OCI-LY1 (cell line): ENCODE measurements at regions not wholly inside any gene's neighbourhood (a gene's known extent, or its start where the extent isn't known, plus 50 kb on each side); places are given as distances from the start of the nearest gene placed in this dataset.
"Not testable (repeated sequence)": the region's sequence is repeated elsewhere in the genome, so short reads cannot be mapped to it uniquely, and the experiment has no call there.

Experiments used
- H2AFZ ChIP-seq: fragments of 200-600 bp; sonication (generic), shearing (Covaris generic); 2 replicates; pipeline ENCODE4 v1.6.0; 2014; ENCODE audit warnings: antibody characterized with exemption, mild to moderate bottlenecking, low read length
- H3F3A ChIP-seq: fragments of 200-600 bp; sonication (generic), shearing (Covaris generic); 2 replicates; pipeline ENCODE4 v1.6.0; 2014; ENCODE audit warnings: mild to moderate bottlenecking, antibody characterized with exemption, low read length, moderate library complexity; ENCODE audit not compliant: insufficient read depth
- H3K27ac ChIP-seq: fragments of 200-600 bp; sonication (generic); 2 replicates; pipeline ENCODE4 v1.5.1; 2014; ENCODE audit warnings: low read length, mixed run types, mild to moderate bottlenecking, low read depth; ENCODE audit not compliant: poor library complexity, severe bottlenecking
- H3K27me3 ChIP-seq: fragments of 200-600 bp; sonication (generic); 2 replicates; pipeline ENCODE4 v1.6.0; 2014; ENCODE audit warnings: antibody characterized with exemption, mild to moderate bottlenecking, low read length, moderate library complexity; ENCODE audit not compliant: insufficient read depth
- H3K36me3 ChIP-seq: fragments of 200-600 bp; sonication (generic); 2 replicates; pipeline ENCODE4 v1.6.1; 2014; ENCODE audit warnings: mild to moderate bottlenecking, antibody characterized with exemption, low read length, moderate library complexity, mixed read lengths; ENCODE audit not compliant: insufficient read depth
- H3K4me1 ChIP-seq: fragments of 200-600 bp; sonication (generic); 2 replicates; pipeline ENCODE4 v1.5.1; 2014; ENCODE audit warnings: mild to moderate bottlenecking, low read length, moderate library complexity; ENCODE audit not compliant: insufficient read depth, severe bottlenecking
- H3K4me2 ChIP-seq: fragments of 200-600 bp; sonication (generic), shearing (Covaris generic); 2 replicates; pipeline ENCODE4 v1.6.1; 2014; ENCODE audit warnings: low read length
- H3K4me3 ChIP-seq: fragments of 200-600 bp; sonication (generic); 2 replicates; pipeline ENCODE4 v1.5.1; 2014; ENCODE audit warnings: low read length, low read depth, mild to moderate bottlenecking, mixed read lengths; ENCODE audit not compliant: poor library complexity, severe bottlenecking
- H3K79me2 ChIP-seq: fragments of 200-600 bp; shearing (Covaris generic); 2 replicates; pipeline ENCODE4 v1.6.1; 2016; ENCODE audit warnings: mixed run types, low read length, mixed read lengths; ENCODE audit not compliant: insufficient read depth
- H3K9ac ChIP-seq: fragments of 200-600 bp; sonication (generic), shearing (Covaris generic); 2 replicates; pipeline ENCODE4 v1.6.1; 2014; ENCODE audit warnings: mild to moderate bottlenecking, low read length, mixed read lengths
- H3K9me2 ChIP-seq: fragments of 200-600 bp; sonication (generic), shearing (Covaris generic); 2 replicates; pipeline ENCODE4 v1.6.1; 2014; ENCODE audit warnings: low read depth, mild to moderate bottlenecking, low read length, mixed read lengths
- H3K9me3 ChIP-seq: fragments of 200-600 bp; shearing (Covaris generic); 2 replicates; pipeline ENCODE4 v1.6.1; 2014; ENCODE audit warnings: low read length, mixed read lengths
- H4K20me1 ChIP-seq: fragments of 200-600 bp; sonication (generic), shearing (Covaris generic); 2 replicates; pipeline ENCODE4 v1.6.0; 2016; ENCODE audit warnings: mild to moderate bottlenecking, low read length; ENCODE audit not compliant: insufficient read depth
- CTCF ChIP-seq: fragments of 200-600 bp; sonication (generic), shearing (Covaris generic); IDR thresholded peaks from 2 replicates; pipeline ENCODE4 v1.5.1; 2017; ENCODE audit warnings: mild to moderate bottlenecking, antibody characterized with exemption, low read length, moderate library complexity, mixed read lengths
- EZH2 ChIP-seq: fragments of 200-600 bp; sonication (generic), shearing (Covaris generic); IDR thresholded peaks from 2 replicates; pipeline ENCODE4 v1.8.0; 2017; ENCODE audit warnings: borderline replicate concordance, mixed run types, mild to moderate bottlenecking, antibody characterized with exemption, low read length, moderate library complexity, mixed read lengths

GRCh38 chr4:177809791-177810190 is 367.6 kb upstream of the AGA start:
- Histone ChIP-seq H3K9me2 (no peaks in the 10 kb centered on the region), H4K20me1 (no peaks in the 10 kb centered on the region), H3K4me2 (no peak overlapping the region), H3K36me3 (no peaks in the 10 kb centered on the region), H3K4me3 (no peak overlapping the region), H3K9me3 (no peaks in the 10 kb centered on the region), H3K4me1 (no peaks in the 10 kb centered on the region), H3K27me3 (no peaks in the 10 kb centered on the region), H3K79me2 (no peaks in the 10 kb centered on the region), H2AFZ (no peak overlapping the region), H3K27ac (no peak overlapping the region), H3K9ac (no peak overlapping the region), H3F3A (no peaks in the 10 kb centered on the region)
- TF ChIP-seq CTCF (no peak), EZH2 (no peak)

- Histone ChIP-seq H3K4me3 (no peak overlapping the region), H4K20me1 (no peaks in the 10 kb centered on the region), H3K36me3 (no peaks in the 10 kb centered on the region), H3K9me3 (no peaks in the 10 kb centered on the region), H3K9me2 (no peaks in the 10 kb centered on the region), H2AFZ (no peak overlapping the region), H3K9ac (no peak overlapping the region), H3K27me3 (no peaks in the 10 kb centered on the region), H3K27ac (no peak overlapping the region), H3F3A (no peaks in the 10 kb centered on the region), H3K4me1 (no peaks in the 10 kb centered on the region), H3K4me2 (no peak overlapping the region), H3K79me2 (no peaks in the 10 kb centered on the region)
- TF ChIP-seq CTCF (no peak), EZH2 (no peak)
These were observed 368.0 kb upstream of the AGA start for GRCh38 chr4:177810220-177810619.

- H3K4me1 ChIP-seq, H3K36me3 ChIP-seq, H4K20me1 ChIP-seq, H2AFZ ChIP-seq, H3K9me3 ChIP-seq, H3K27me3 ChIP-seq, H3K4me3 ChIP-seq, H3F3A ChIP-seq, H3K79me2 ChIP-seq, H3K9ac ChIP-seq, H3K9me2 ChIP-seq, H3K27ac ChIP-seq, H3K4me2 ChIP-seq: not testable (repeated sequence)
These were observed 376.2 kb upstream of the AGA start for GRCh38 chr4:177818392-177818791.

- no peak overlapping the region for H2AFZ ChIP-seq
- H3F3A ChIP-seq: no peaks in the 10 kb centered on the region
- H4K20me1 ChIP-seq: no peaks in the 10 kb centered on the region
- H3K27ac ChIP-seq: no peak overlapping the region
- no peak for TF ChIP-seq CTCF
- TF ChIP-seq EZH2: no peak
- H3K4me1 ChIP-seq: no peaks in the 10 kb centered on the region
- H3K36me3 ChIP-seq: no peaks in the 10 kb centered on the region
- no peak overlapping the region for H3K4me3 ChIP-seq
- no peak overlapping the region for H3K4me2 ChIP-seq
- H3K9me3 ChIP-seq: no peaks in the 10 kb centered on the region
- H3K9ac ChIP-seq: no peak overlapping the region
- no peaks in the 10 kb centered on the region for H3K27me3 ChIP-seq
- no peaks in the 10 kb centered on the region for H3K9me2 ChIP-seq
- no peaks in the 10 kb centered on the region for H3K79me2 ChIP-seq
These were observed 384.7 kb upstream of the AGA start for GRCh38 chr4:177826973-177827372.
